H1 (cell line): ENCODE measurements at regions not wholly inside any gene's neighbourhood (a gene's known extent, or its start where the extent isn't known, plus 50 kb on each side); places are given as distances from the start of the nearest gene placed in this dataset.

Experiments used
- CHD1 ChIP-seq: IDR thresholded peaks from 2 replicates; pipeline ENCODE4 v1.6.1; 2012; ENCODE audit warnings: low read depth, low read length, improper control_type of control experiment
- EP300 ChIP-seq, 2 experiments: IDR thresholded peaks; 1 replicate in 1 of 2; 2 replicates in 1 of 2; pipeline ENCODE4 v1.6.1; 2011 to 2012; ENCODE audit warnings: low read depth in 2 of 2, low read length in 2 of 2, mild to moderate bottlenecking in 2 of 2, borderline replicate concordance in 1 of 2, inconsistent platforms in 1 of 2, moderate library complexity in 1 of 2
- JUN ChIP-seq: IDR thresholded peaks from 2 replicates; pipeline ENCODE4 v1.6.1; 2011; ENCODE audit warnings: low read depth, mild to moderate bottlenecking, improper control_type of control experiment, low read length
- POLR2A ChIP-seq, 2 experiments: IDR thresholded peaks; 1 replicate in 1 of 2; 2 replicates in 1 of 2; pipeline ENCODE4 v1.6.1; 2011; ENCODE audit warnings: low read depth in 2 of 2, low read length in 2 of 2, mild to moderate bottlenecking in 2 of 2; ENCODE audit errors: control extremely low read depth in 1 of 2
- RAD21 ChIP-seq, 2 experiments: IDR thresholded peaks in 1 of 2; conservative IDR thresholded peaks in 1 of 2; 2 replicates each; pipeline ENCODE4 v1.6.1; 2011; ENCODE audit warnings: low read depth in 2 of 2, low read length in 2 of 2, improper control_type of control experiment in 1 of 2, inconsistent platforms in 1 of 2, mild to moderate bottlenecking in 1 of 2, moderate library complexity in 1 of 2
- SIN3A ChIP-seq, 2 experiments: IDR thresholded peaks in 1 of 2; conservative IDR thresholded peaks in 1 of 2; 2 replicates each; pipeline ENCODE4 v1.6.1; 2011 to 2012; ENCODE audit warnings: low read length in 2 of 2, improper control_type of control experiment in 1 of 2, low read depth in 1 of 2, mild to moderate bottlenecking in 1 of 2
- SP2 ChIP-seq: IDR thresholded peaks from 2 replicates; pipeline ENCODE4 v1.6.1; 2012; ENCODE audit warnings: mild to moderate bottlenecking, low read length, inconsistent platforms
- TEAD4 ChIP-seq: IDR thresholded peaks from 2 replicates; pipeline ENCODE4 v1.6.1; 2012; ENCODE audit warnings: low read depth, low read length, inconsistent platforms, mixed read lengths
- TF ChIP-seq, protein P1 (sequence below), 3 experiments: IDR thresholded peaks; 1 replicate in 2 of 3; 2 replicates in 1 of 3; pipeline versions ENCODE4 v1.5.1 to v1.6.1; 2011; ENCODE audit warnings: low read length in 3 of 3, mild to moderate bottlenecking in 3 of 3, inconsistent platforms in 2 of 3, low read depth in 1 of 3, moderate library complexity in 1 of 3; ENCODE audit not compliant: insufficient read depth in 1 of 3; ENCODE audit errors: control extremely low read depth in 1 of 3
- TF ChIP-seq, protein P2 (sequence below): IDR thresholded peaks from 2 replicates; pipeline ENCODE4 v1.6.1; 2012; ENCODE audit warnings: inconsistent platforms

DNA sequence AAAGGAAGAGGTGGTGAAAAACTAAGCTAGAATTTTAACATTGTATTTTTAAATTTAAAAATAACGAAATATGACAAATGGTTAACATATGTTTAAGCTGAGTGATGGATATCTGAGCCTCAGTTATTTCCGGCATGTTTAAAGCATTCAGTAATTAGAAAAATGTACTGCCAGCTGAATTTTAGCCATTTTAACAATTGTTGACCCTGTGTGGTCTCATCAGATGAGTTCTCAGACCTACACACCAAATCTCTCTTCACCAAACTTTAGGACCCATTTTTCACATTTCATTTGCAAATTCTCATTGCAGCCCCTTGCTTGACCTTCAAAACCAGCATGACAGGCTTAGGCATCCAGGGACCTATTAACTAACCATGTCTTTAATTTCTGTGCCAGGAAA lies 91.5 kb upstream of the RGPD4 start:
- TF ChIP-seq TEAD4 (no peak), POLR2A (IDR thresholded peaks at IDR 0.05; ENCODE audit: control extremely low read depth in 1 of 2, low read depth in 2 of 2, low read length in 2 of 2) (no peak), SP2 (no peak), CHD1 (no peak), RAD21 (IDR thresholded peaks at IDR 0.05 in 1 of 2, conservative IDR thresholded peaks at IDR 0.05 in 1 of 2; ENCODE audit: low read depth in 2 of 2, low read length in 2 of 2) (no peak), SIN3A (conservative IDR thresholded peaks at IDR 0.05 in 1 of 2, IDR thresholded peaks at IDR 0.05 in 1 of 2; ENCODE audit: low read depth in 1 of 2, low read length in 2 of 2) (no peak), JUN (no peak), EP300 (IDR thresholded peaks at IDR 0.05; ENCODE audit: borderline replicate concordance in 1 of 2, low read depth in 2 of 2, low read length in 2 of 2) (no peak)
- TF ChIP-seq, protein P1, sequence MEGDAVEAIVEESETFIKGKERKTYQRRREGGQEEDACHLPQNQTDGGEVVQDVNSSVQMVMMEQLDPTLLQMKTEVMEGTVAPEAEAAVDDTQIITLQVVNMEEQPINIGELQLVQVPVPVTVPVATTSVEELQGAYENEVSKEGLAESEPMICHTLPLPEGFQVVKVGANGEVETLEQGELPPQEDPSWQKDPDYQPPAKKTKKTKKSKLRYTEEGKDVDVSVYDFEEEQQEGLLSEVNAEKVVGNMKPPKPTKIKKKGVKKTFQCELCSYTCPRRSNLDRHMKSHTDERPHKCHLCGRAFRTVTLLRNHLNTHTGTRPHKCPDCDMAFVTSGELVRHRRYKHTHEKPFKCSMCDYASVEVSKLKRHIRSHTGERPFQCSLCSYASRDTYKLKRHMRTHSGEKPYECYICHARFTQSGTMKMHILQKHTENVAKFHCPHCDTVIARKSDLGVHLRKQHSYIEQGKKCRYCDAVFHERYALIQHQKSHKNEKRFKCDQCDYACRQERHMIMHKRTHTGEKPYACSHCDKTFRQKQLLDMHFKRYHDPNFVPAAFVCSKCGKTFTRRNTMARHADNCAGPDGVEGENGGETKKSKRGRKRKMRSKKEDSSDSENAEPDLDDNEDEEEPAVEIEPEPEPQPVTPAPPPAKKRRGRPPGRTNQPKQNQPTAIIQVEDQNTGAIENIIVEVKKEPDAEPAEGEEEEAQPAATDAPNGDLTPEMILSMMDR (IDR thresholded peaks at IDR 0.05; ENCODE audit: control extremely low read depth in 1 of 3, insufficient read depth in 1 of 3, low read depth in 1 of 3, low read length in 3 of 3) = no peak
- TF ChIP-seq, protein P2, sequence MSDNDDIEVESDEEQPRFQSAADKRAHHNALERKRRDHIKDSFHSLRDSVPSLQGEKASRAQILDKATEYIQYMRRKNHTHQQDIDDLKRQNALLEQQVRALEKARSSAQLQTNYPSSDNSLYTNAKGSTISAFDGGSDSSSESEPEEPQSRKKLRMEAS = no peak
